Neural progenitor cell (in vitro differentiated cells): ENCODE measurements at regions not wholly inside any gene's neighbourhood (a gene's known extent, or its start where the extent isn't known, plus 50 kb on each side); places are given as distances from the start of the nearest gene placed in this dataset.
A peak's percentile ranks its signal among the peaks of the same experiment; 100 is the strongest.

Experiments
- DNase-seq: peaks from one replicate; pipeline ENCODE4 v3.0.0-alpha.2; 2016; ENCODE audit warnings: low spot score
- H2AFZ ChIP-seq: fragments of 200-600 bp; sonication (generic); replicated peaks from 2 replicates; pipeline ENCODE4 v1.6.1; 2016; ENCODE audit warnings: antibody characterized with exemption
- H3F3A ChIP-seq: fragments of 200-600 bp; sonication (generic); 2 replicates; pipeline ENCODE4 v1.6.1; 2016; ENCODE audit warnings: antibody characterized with exemption, low read depth
- H3K27ac ChIP-seq: fragments of 200-600 bp; sonication (generic); 2 replicates; pipeline ENCODE4 v1.5.1; 2016; ENCODE audit warnings: mild to moderate bottlenecking
- H3K27me3 ChIP-seq: fragments of 200-600 bp; sonication (generic); 2 replicates; pipeline ENCODE4 v1.6.1; 2016; ENCODE audit warnings: mild to moderate bottlenecking, moderate library complexity
- H3K36me3 ChIP-seq: fragments of 200-600 bp; sonication (generic); 2 replicates; pipeline ENCODE4 v1.5.1; 2016
- H3K4me1 ChIP-seq: fragments of 200-600 bp; sonication (generic); 2 replicates; pipeline ENCODE4 v1.6.1; 2016; ENCODE audit warnings: mixed run types
- H3K4me2 ChIP-seq: fragments of 200-600 bp; sonication (generic); 2 replicates; pipeline ENCODE4 v1.6.1; 2016
- H3K4me3 ChIP-seq: fragments of 200-600 bp; sonication (generic); 2 replicates; pipeline ENCODE4 v1.5.1; 2016
- H3K79me2 ChIP-seq: fragments of 200-600 bp; sonication (generic); 2 replicates; pipeline ENCODE4 v1.6.1; 2016; ENCODE audit warnings: low read depth
- H3K9ac ChIP-seq: fragments of 200-600 bp; sonication (generic); 2 replicates; pipeline ENCODE4 v1.6.1; 2016
- H3K9me3 ChIP-seq: fragments of 200-600 bp; sonication (generic); 2 replicates; pipeline ENCODE4 v1.5.1; 2016; ENCODE audit warnings: low read depth
- H4K20me1 ChIP-seq: fragments of 200-600 bp; sonication (generic); 2 replicates; pipeline ENCODE4 v1.6.1; 2016; ENCODE audit warnings: low read depth
- H3K27ac Mint-ChIP-seq: 3 replicates; pipeline ENCODE4 v1.8.0; 2021; ENCODE audit warnings: mixed read lengths
- H3K27me3 Mint-ChIP-seq: 2 replicates; pipeline ENCODE4 v1.8.0; 2022; ENCODE audit warnings: low read depth, mild to moderate bottlenecking, inconsistent platforms, moderate library complexity, mixed read lengths; ENCODE audit not compliant: insufficient read depth
- H3K36me3 Mint-ChIP-seq: 3 replicates; pipeline ENCODE4 v1.8.0; 2021; ENCODE audit warnings: mixed read lengths
- H3K4me1 Mint-ChIP-seq: 3 replicates; pipeline ENCODE4 v1.8.0; 2021; ENCODE audit warnings: mixed read lengths
- H3K4me3 Mint-ChIP-seq: 3 replicates; pipeline ENCODE4 v1.8.0; 2021; ENCODE audit warnings: mild to moderate bottlenecking, moderate library complexity, mixed read lengths
- H3K9me3 Mint-ChIP-seq: 3 replicates; pipeline ENCODE4 v1.8.0; 2020; ENCODE audit warnings: mixed read lengths
- EZH2 ChIP-seq: fragments of 200-600 bp; sonication (generic); IDR thresholded peaks from 2 replicates; pipeline ENCODE4 v1.6.1; 2017; ENCODE audit warnings: antibody characterized with exemption, mild to moderate bottlenecking, moderate library complexity
- EZH2phosphoT487 ChIP-seq: fragments of 200-600 bp; sonication (generic); IDR thresholded peaks from 2 replicates; pipeline ENCODE4 v1.6.1; 2017; ENCODE audit warnings: antibody characterized with exemption
- TF ChIP-seq, protein P1 (sequence below): fragments of 200-600 bp; sonication (generic); IDR thresholded peaks from 2 replicates; pipeline ENCODE4 v1.5.1; 2017; ENCODE audit warnings: antibody characterized with exemption, mild to moderate bottlenecking

DNA sequence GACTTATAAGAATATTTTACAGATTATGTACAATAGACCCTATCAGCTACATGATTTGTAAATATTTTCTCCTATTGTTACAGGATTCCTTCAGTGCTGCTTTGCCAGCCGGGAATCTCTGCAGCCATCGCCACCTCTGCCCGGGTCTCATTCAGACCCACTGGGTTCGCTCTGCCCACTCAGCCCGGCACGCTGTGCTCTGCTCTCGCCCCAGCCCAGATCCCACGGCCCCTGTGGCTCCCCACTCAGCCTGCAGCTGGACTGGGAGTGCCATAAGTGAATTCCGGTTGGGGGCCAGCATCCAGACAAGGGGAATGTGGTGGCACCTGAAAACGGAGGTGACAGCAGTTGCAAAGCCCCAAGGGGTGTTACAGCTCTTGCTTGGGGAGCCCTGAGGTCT lies 71.8 kb downstream of the NPAP1 start:
- H3K27me3 Mint-ChIP-seq = peaks cover 3% of the 10 kb centered on the region
- no peaks in the 10 kb centered on the region for H3K36me3 Mint-ChIP-seq
- TF ChIP-seq EZH2 (no peak), EZH2phosphoT487 (no peak)
- TF ChIP-seq, protein P1, sequence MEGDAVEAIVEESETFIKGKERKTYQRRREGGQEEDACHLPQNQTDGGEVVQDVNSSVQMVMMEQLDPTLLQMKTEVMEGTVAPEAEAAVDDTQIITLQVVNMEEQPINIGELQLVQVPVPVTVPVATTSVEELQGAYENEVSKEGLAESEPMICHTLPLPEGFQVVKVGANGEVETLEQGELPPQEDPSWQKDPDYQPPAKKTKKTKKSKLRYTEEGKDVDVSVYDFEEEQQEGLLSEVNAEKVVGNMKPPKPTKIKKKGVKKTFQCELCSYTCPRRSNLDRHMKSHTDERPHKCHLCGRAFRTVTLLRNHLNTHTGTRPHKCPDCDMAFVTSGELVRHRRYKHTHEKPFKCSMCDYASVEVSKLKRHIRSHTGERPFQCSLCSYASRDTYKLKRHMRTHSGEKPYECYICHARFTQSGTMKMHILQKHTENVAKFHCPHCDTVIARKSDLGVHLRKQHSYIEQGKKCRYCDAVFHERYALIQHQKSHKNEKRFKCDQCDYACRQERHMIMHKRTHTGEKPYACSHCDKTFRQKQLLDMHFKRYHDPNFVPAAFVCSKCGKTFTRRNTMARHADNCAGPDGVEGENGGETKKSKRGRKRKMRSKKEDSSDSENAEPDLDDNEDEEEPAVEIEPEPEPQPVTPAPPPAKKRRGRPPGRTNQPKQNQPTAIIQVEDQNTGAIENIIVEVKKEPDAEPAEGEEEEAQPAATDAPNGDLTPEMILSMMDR = no peak
- Histone ChIP-seq H3K9ac (no peak overlapping the region), H3K36me3 (no peaks in the 10 kb centered on the region), H3K27me3 (no peaks in the 10 kb centered on the region), H2AFZ (no peak overlapping the region), H3K27ac (no peak overlapping the region), H3F3A (no peaks in the 10 kb centered on the region), H4K20me1 (no peaks in the 10 kb centered on the region), H3K79me2 (no peaks in the 10 kb centered on the region), H3K4me3 (no peak overlapping the region), H3K4me2 (no peak overlapping the region), H3K4me1 (no peaks in the 10 kb centered on the region), H3K9me3 (no peaks in the 10 kb centered on the region)
- H3K9me3 Mint-ChIP-seq = peaks cover 8% of the 10 kb centered on the region
- no peaks in the 10 kb centered on the region for H3K4me1 Mint-ChIP-seq
- no peak for DNase-seq
- H3K27ac Mint-ChIP-seq = no peak overlapping the region
- no peak overlapping the region for H3K4me3 Mint-ChIP-seq

- Histone ChIP-seq H3K27ac (no peak overlapping the region), H3K9me3 (peaks cover 6% of the 10 kb centered on the region), H3K4me1 (no peaks in the 10 kb centered on the region), H3K9ac (no peak overlapping the region), H3K36me3 (no peaks in the 10 kb centered on the region), H3F3A (no peaks in the 10 kb centered on the region), H3K79me2 (no peaks in the 10 kb centered on the region), H3K4me3 (no peak overlapping the region), H4K20me1 (no peaks in the 10 kb centered on the region), H3K4me2 (no peak overlapping the region), H2AFZ (no peak overlapping the region), H3K27me3 (no peaks in the 10 kb centered on the region)
- H3K9me3 Mint-ChIP-seq = peaks cover 8% of the 10 kb centered on the region
- no peaks in the 10 kb centered on the region for H3K36me3 Mint-ChIP-seq
- no peak overlapping the region for H3K27ac Mint-ChIP-seq
- no peak overlapping the region for H3K4me3 Mint-ChIP-seq
- no peak for DNase-seq
- TF ChIP-seq, protein P1 = no peak
- TF ChIP-seq EZH2phosphoT487 = no peak
- no peak for TF ChIP-seq EZH2
- H3K4me1 Mint-ChIP-seq = no peaks in the 10 kb centered on the region
- H3K27me3 Mint-ChIP-seq = peaks cover 3% of the 10 kb centered on the region
These were observed 73.4 kb downstream of the NPAP1 start for GRCh38 chr15:24748812-24749439.

- Histone ChIP-seq H3F3A (no peaks in the 10 kb centered on the region), H3K4me1 (no peaks in the 10 kb centered on the region), H3K4me3 (no peak overlapping the region), H3K27me3 (no peaks in the 10 kb centered on the region), H3K9me3 (peaks cover 6% of the 10 kb centered on the region), H3K36me3 (no peaks in the 10 kb centered on the region), H3K79me2 (no peaks in the 10 kb centered on the region), H3K9ac (no peak overlapping the region), H2AFZ (no peak overlapping the region), H3K4me2 (no peak overlapping the region), H4K20me1 (no peaks in the 10 kb centered on the region), H3K27ac (no peak overlapping the region)
- no peak for TF ChIP-seq EZH2phosphoT487
- TF ChIP-seq, protein P1 = no peak
- no peak for TF ChIP-seq EZH2
- peak; percentile 5 for DNase-seq
- Mint-ChIP-seq H3K4me1 (no peaks in the 10 kb centered on the region), H3K4me3 (no peak overlapping the region), H3K27ac (no peak overlapping the region), H3K27me3 (no peaks in the 10 kb centered on the region), H3K36me3 (no peaks in the 10 kb centered on the region), H3K9me3 (peaks cover 10% of the 10 kb centered on the region)
These were observed 76.8 kb downstream of the NPAP1 start for GRCh38 chr15:24752354-24752753.
